IMR-90 (cell line): ENCODE measurements at regions not wholly inside any gene's neighbourhood (a gene's known extent, or its start where the extent isn't known, plus 50 kb on each side); places are given as distances from the start of the nearest gene placed in this dataset.

Source experiments
- ATAC-seq: fragments of 200-7000 bp; cut with Tn5 transposase; 2 replicates; pipeline ENCODE4 v1.9.1; 2020; ENCODE audit warnings: low read depth, mild to moderate bottlenecking, moderate library complexity
- BruUV-seq: library from RNA; stranded (reverse); fragments of 400-500 nt; replicated peaks from 2 replicates; lab custom pipeline; 2021; lab: Mats Ljungman, UMichigan
- CTCF ChIA-PET: fragments of 300-600 bp; formaldehyde crosslinking; extraction: SDS; loops from one replicate; lab custom pipeline; 2021; ENCODE audit warnings: antibody characterized with exemption; lab: Yijun Ruan, JAX
- POLR2A ChIA-PET: fragments of 300-600 bp; sonication (Branson Sonifier 250); formaldehyde crosslinking; loops from one replicate; lab custom pipeline; 2022; ENCODE audit warnings: antibody characterized with exemption; ENCODE audit not compliant: unreplicated experiment; lab: Charles Lee
- DNase-seq: peaks from one replicate; pipeline ENCODE4 v3.0.0; 2013
- H2AFZ ChIP-seq: replicated peaks from 2 replicates; pipeline ENCODE3; 2013; ENCODE audit warnings: low read length, mild to moderate bottlenecking; ENCODE audit not compliant: poor library complexity
- H2AK5ac ChIP-seq: 2 replicates; pipeline ENCODE4 v1.6.1; 2013; ENCODE audit warnings: low read depth, low read length, inconsistent platforms
- H2AK9ac ChIP-seq: replicated peaks from 2 replicates; pipeline ENCODE3; 2013; ENCODE audit warnings: mild to moderate bottlenecking, low read depth, low read length, moderate library complexity; ENCODE audit not compliant: poor library complexity
- H2BK120ac ChIP-seq: 2 replicates; pipeline ENCODE4 v1.6.1; 2013; ENCODE audit warnings: low read depth, low read length, inconsistent platforms
- H2BK15ac ChIP-seq: 3 replicates; pipeline ENCODE4 v1.6.1; 2013; ENCODE audit warnings: low read depth, low read length, inconsistent platforms
- H2BK20ac ChIP-seq: 2 replicates; pipeline ENCODE4 v1.6.1; 2013; ENCODE audit warnings: low read depth, mild to moderate bottlenecking, inconsistent platforms, low read length, moderate library complexity
- H2BK5ac ChIP-seq: 2 replicates; pipeline ENCODE4 v1.6.1; 2013; ENCODE audit warnings: mild to moderate bottlenecking, low read depth, low read length, inconsistent platforms; ENCODE audit not compliant: poor library complexity, severe bottlenecking
- H3K14ac ChIP-seq: replicated peaks from 2 replicates; pipeline ENCODE4 v1.6.1; 2013; ENCODE audit warnings: low read depth, low read length, inconsistent platforms
- H3K18ac ChIP-seq: 2 replicates; pipeline ENCODE4 v1.6.1; 2013; ENCODE audit warnings: low read depth, low read length, control low read depth
- H3K23ac ChIP-seq: 2 replicates; pipeline ENCODE4 v1.6.1; 2013; ENCODE audit warnings: low read depth, low read length, inconsistent platforms
- H3K27ac ChIP-seq: 2 replicates; pipeline ENCODE4 v1.5.1; 2013; ENCODE audit warnings: mild to moderate bottlenecking, control low read depth, low read length; ENCODE audit not compliant: insufficient read depth
- H3K27me3 ChIP-seq: 2 replicates; pipeline ENCODE4 v1.6.1; 2013; ENCODE audit warnings: low read length; ENCODE audit not compliant: control insufficient read depth, insufficient read depth
- H3K36me3 ChIP-seq: 2 replicates; pipeline ENCODE4 v1.6.1; 2013; ENCODE audit warnings: low read length, mixed read lengths; ENCODE audit not compliant: control insufficient read depth, insufficient read depth
- H3K4ac ChIP-seq: 2 replicates; pipeline ENCODE4 v1.6.1; 2013; ENCODE audit warnings: low read depth, low read length, inconsistent platforms
- H3K4me1 ChIP-seq: 2 replicates; pipeline ENCODE4 v1.6.1; 2013; ENCODE audit warnings: low read length, mixed read lengths; ENCODE audit not compliant: control insufficient read depth, insufficient read depth
- H3K4me2 ChIP-seq: 2 replicates; pipeline ENCODE4 v1.6.1; 2013; ENCODE audit warnings: low read depth, mild to moderate bottlenecking, control low read depth, low read length, moderate library complexity
- H3K4me3 ChIP-seq: 2 replicates; pipeline ENCODE4 v1.5.1; 2013; ENCODE audit warnings: low read depth, mild to moderate bottlenecking, control low read depth, low read length, moderate library complexity; ENCODE audit not compliant: insufficient read depth
- H3K56ac ChIP-seq: 2 replicates; pipeline ENCODE4 v1.6.1; 2013; ENCODE audit warnings: low read length, inconsistent platforms; ENCODE audit not compliant: insufficient read depth; ENCODE audit errors: extremely low read depth
- H3K79me1 ChIP-seq, 2 experiments: 2 replicates each; pipeline ENCODE4 v1.6.1; 2013; ENCODE audit warnings: low read length in 2 of 2, inconsistent platforms in 1 of 2, low read depth in 1 of 2
- H3K9ac ChIP-seq: 2 replicates; pipeline ENCODE4 v1.6.1; 2013; ENCODE audit warnings: low read depth, low read length, control low read depth
- H3K9me1 ChIP-seq: 2 replicates; pipeline ENCODE4 v1.6.1; 2013; ENCODE audit warnings: low read length, inconsistent platforms; ENCODE audit not compliant: insufficient read depth
- H3K9me3 ChIP-seq: 2 replicates; pipeline ENCODE4 v1.6.1; 2013; ENCODE audit warnings: low read length; ENCODE audit not compliant: control insufficient read depth, insufficient read depth
- H4K20me1 ChIP-seq: 2 replicates; pipeline ENCODE4 v1.6.1; 2013; ENCODE audit warnings: low read length, inconsistent platforms; ENCODE audit not compliant: insufficient read depth
- H4K5ac ChIP-seq: 2 replicates; pipeline ENCODE4 v1.6.1; 2013; ENCODE audit warnings: mild to moderate bottlenecking, low read depth, low read length, control low read depth
- H4K8ac ChIP-seq, 2 experiments: 2 replicates each; pipeline ENCODE4 v1.6.1; 2013; ENCODE audit warnings: low read depth in 2 of 2, low read length in 2 of 2, control low read depth in 1 of 2, inconsistent platforms in 1 of 2
- H4K91ac ChIP-seq: 2 replicates; pipeline ENCODE4 v1.6.1; 2013; ENCODE audit warnings: low read depth, low read length, inconsistent platforms; ENCODE audit not compliant: insufficient read depth
- BHLHE40 ChIP-seq: fragments of 150-350 bp; IDR thresholded peaks from 2 replicates; pipeline ENCODE4 v1.6.1; 2016; ENCODE audit warnings: mild to moderate bottlenecking, low read depth, low read length
- CTCF ChIP-seq: conservative IDR thresholded peaks from 2 replicates; pipeline ENCODE4 v1.5.1; 2012; ENCODE audit warnings: mild to moderate bottlenecking, low read depth, low read length, improper control_type of control experiment
- MAZ ChIP-seq: IDR thresholded peaks from 2 replicates; pipeline ENCODE4 v1.6.1; 2012; ENCODE audit warnings: low read depth, mild to moderate bottlenecking, low read length, improper control_type of control experiment, moderate library complexity, borderline replicate concordance
- POLR2A ChIP-seq: IDR thresholded peaks from 2 replicates; pipeline ENCODE4 v1.6.1; 2012; ENCODE audit warnings: mild to moderate bottlenecking, low read depth, low read length
- RAD21 ChIP-seq: IDR thresholded peaks from 2 replicates; pipeline ENCODE4 v1.6.1; 2012; ENCODE audit warnings: low read length, improper control_type of control experiment
- RCOR1 ChIP-seq: IDR thresholded peaks from 2 replicates; pipeline ENCODE4 v1.6.1; 2012; ENCODE audit warnings: mild to moderate bottlenecking, low read length, improper control_type of control experiment; ENCODE audit not compliant: insufficient replicate concordance
- SMC3 ChIP-seq: fragments of 150-350 bp; IDR thresholded peaks from 2 replicates; pipeline ENCODE4 v1.6.1; 2016; ENCODE audit warnings: low read depth, mild to moderate bottlenecking, antibody characterized with exemption, low read length, moderate library complexity
- USF2 ChIP-seq: fragments of 150-350 bp; IDR thresholded peaks from 2 replicates; pipeline ENCODE4 v1.6.1; 2017; ENCODE audit warnings: mild to moderate bottlenecking, antibody characterized with exemption, low read length, low read depth
- WGBS, 2 experiments: methylation state at CpG; one replicate each; pipeline versions ENCODE4 v1.1.5 to v1.1.7; 2013; ENCODE audit warnings: missing lambda C conversion rate in 2 of 2; ENCODE audit not compliant: insufficient read length in 1 of 2; ENCODE audit errors: extremely low coverage in 2 of 2; 5-methylcytosine and 5-hydroxymethylcytosine counted together
- dilution Hi-C: fragments of 300-500 bp; cut with HindIII; formaldehyde crosslinking; loops from one replicate; pipeline ENCODE4 v1.14.3; 2018; ENCODE audit warnings: low sequenced_read_pairs; ENCODE audit not compliant: unreplicated experiment
- in situ Hi-C: fragments of 300-500 bp; cut with MboI; formaldehyde crosslinking; loops from 3 replicates; pipeline ENCODE4 v1.14.3; 2019; ENCODE audit warnings: low sequenced_read_pairs, inconsistent platforms, mixed read lengths
- intact Hi-C: fragments of 100-400 bp; cut with micrococcal nuclease; formaldehyde crosslinking; loops from 2 replicates; pipeline ENCODE4 v1.10.0; 2022

GRCh38 chr3:191528589-191528988 is 67.6 kb downstream of the PYDC2 start:
- H3K9ac ChIP-seq = no peak overlapping the region
- no peak overlapping the region for H2AK5ac ChIP-seq
- no peaks in the 10 kb centered on the region for H3K9me1 ChIP-seq
- no peaks in the 10 kb centered on the region for H4K20me1 ChIP-seq
- no peak overlapping the region for H2AFZ ChIP-seq
- no peaks in the 10 kb centered on the region for H3K79me1 ChIP-seq
- intact Hi-C loops (no loop called here), dilution Hi-C loops (no loop called here), in situ Hi-C loops (no loop called here)
- BruUV-seq = no TSS peak
- H2BK5ac ChIP-seq = no peak overlapping the region
- H2AK9ac ChIP-seq = no peak overlapping the region
- DNase-seq (no peak), ATAC-seq (no peak)
- no peak overlapping the region for H3K14ac ChIP-seq
- no peaks in the 10 kb centered on the region for H3K27me3 ChIP-seq
- H3K4me3 ChIP-seq = no peak overlapping the region
- H4K5ac ChIP-seq = no peak overlapping the region
- no peak overlapping the region for H3K4ac ChIP-seq
- H4K91ac ChIP-seq = no peak overlapping the region
- H2BK15ac ChIP-seq = no peak overlapping the region
- H3K56ac ChIP-seq = no peak overlapping the region
- ChIA-PET CTCF (no interaction called here), POLR2A (no interaction called here)
- H3K36me3 ChIP-seq = no peaks in the 10 kb centered on the region
- WGBS, 2 experiments = no CpG with 5 or more reads among the region's 1 CpG
- H3K4me1 ChIP-seq = no peaks in the 10 kb centered on the region
- H4K8ac ChIP-seq = no peak overlapping the region
- no peak overlapping the region for H3K27ac ChIP-seq
- no peak overlapping the region for H2BK20ac ChIP-seq
- H3K23ac ChIP-seq = no peak overlapping the region
- TF ChIP-seq RCOR1 = no peak
- TF ChIP-seq MAZ = no peak
- TF ChIP-seq USF2 = no peak
- TF ChIP-seq RAD21 = no peak
- TF ChIP-seq SMC3 = no peak
- TF ChIP-seq CTCF = no peak
- TF ChIP-seq POLR2A = no peak
- TF ChIP-seq BHLHE40 = no peak
- no peak overlapping the region for H2BK120ac ChIP-seq
- no peak overlapping the region for H3K4me2 ChIP-seq
- no peak overlapping the region for H3K18ac ChIP-seq
- no peaks in the 10 kb centered on the region for H3K9me3 ChIP-seq
